ENCODE measurements at regions not wholly inside any gene's neighbourhood (a gene's known extent, or its start where the extent isn't known, plus 50 kb on each side); places are given as distances from the start of the nearest gene placed in this dataset.

GRCh38 chr20:18999086-18999485 is 185.5 kb downstream of the SCP2D1 start (continued):
- no peak for TF ChIP-seq ZFPM2 (CRISPR knock-in tag; IDR thresholded peaks at IDR 0.05)
- no peak for TF ChIP-seq DIDO1 (tag; IDR thresholded peaks at IDR 0.05; ENCODE audit: low read depth)
- no peak for TF ChIP-seq TRIM25 (IDR thresholded peaks at IDR 0.05; ENCODE audit: borderline replicate concordance)

- BruUV-seq (replicated peaks): no TSS peak
- H4K20me1 ChIP-seq (replicated peaks; ENCODE audit: control insufficient read depth, insufficient read depth, low read length): no peaks in the 10 kb centered on the region
- H3K27ac ChIP-seq (ENCODE audit: extremely low read depth, low read depth, low read length): no peak overlapping the region
- H3K79me2 ChIP-seq (ENCODE audit: control insufficient read depth, insufficient read depth, low read length): no peaks in the 10 kb centered on the region
- CTCF ChIA-PET (ENCODE audit: low intra/inter-chr PET ratio): no interaction called here
- POLR2A ChIA-PET: interaction anchor here (1.4 kb wide), 1 partner anchor 16 kb away, joined by 4 read pairs; no protein-coding TSS in a partner anchor
- H3K27me3 ChIP-seq (ENCODE audit: control insufficient read depth in 2 of 2, insufficient read depth in 2 of 2, low read length in 2 of 2): no peaks in the 10 kb centered on the region
- H3K9me3 ChIP-seq (replicated peaks; ENCODE audit: control insufficient read depth, insufficient read depth, low read depth, low read length): no peaks in the 10 kb centered on the region
- no peak for DNase-seq (ENCODE audit: extremely low read depth in 1 of 4, low spot score in 3 of 4)
- no peak overlapping the region for H2AFZ ChIP-seq (ENCODE audit: low read depth, low read length)
- intact Hi-C loops (cut with micrococcal nuclease): no loop called here
- TF ChIP-seq PHF20 (IDR thresholded peaks at IDR 0.05; ENCODE audit: partially characterized antibody): no peak
- no peak for TF ChIP-seq NFIC (IDR thresholded peaks at IDR 0.05)
- no peak for TF ChIP-seq EP300 (IDR thresholded peaks at IDR 0.05; ENCODE audit: low read length)
- TF ChIP-seq LARP7 (IDR thresholded peaks at IDR 0.05): no peak
- no peak for TF ChIP-seq ELF2 (CRISPR knock-in tag; IDR thresholded peaks at IDR 0.05)
- TF ChIP-seq ZNF384 (IDR thresholded peaks at IDR 0.05; ENCODE audit: low read depth, low read length): no peak
- TF ChIP-seq ZNF24 (IDR thresholded peaks at IDR 0.05): no peak
- no peak for TF ChIP-seq ZNF395 (CRISPR knock-in tag; IDR thresholded peaks at IDR 0.05)
- TF ChIP-seq IRF1 (CRISPR knock-in tag; IDR thresholded peaks at IDR 0.05; ENCODE audit: borderline replicate concordance): no peak
- no peak for TF ChIP-seq HIVEP1 (CRISPR knock-in tag; IDR thresholded peaks at IDR 0.05)
- no peak for TF ChIP-seq TCFL5 (CRISPR knock-in tag; conservative IDR thresholded peaks at IDR 0.05)
- no peak for TF ChIP-seq PYGO2 (tag; IDR thresholded peaks at IDR 0.05)
- H3K4me2 ChIP-seq (ENCODE audit: insufficient read depth, low read length): no peak overlapping the region
- in situ Hi-C loops (cut with MboI): no loop called here
- no peak overlapping the region for H3K9ac ChIP-seq (ENCODE audit: insufficient read depth in 1 of 2, low read depth in 2 of 2, low read length in 2 of 2)
- H3K36me3 ChIP-seq (ENCODE audit: control insufficient read depth, insufficient read depth, low read length): no peaks in the 10 kb centered on the region
- 5% methylated on average over 4 of the region's 7 CpGs for WGBS (ENCODE audit: insufficient coverage, low coverage, missing lambda C conversion rate)
- H3K4me1 ChIP-seq (replicated peaks in 1 of 2; ENCODE audit: control insufficient read depth in 2 of 2, insufficient read depth in 2 of 2, low read length in 2 of 2): no peaks in the 10 kb centered on the region
- H3K9me1 ChIP-seq (ENCODE audit: control insufficient read depth, insufficient read depth, low read length): no peaks in the 10 kb centered on the region
- FAIRE-seq: no peak
- no peak overlapping the region for H3K4me3 ChIP-seq
- no peak for ATAC-seq
Observed at GRCh38 chr20:19000078-19000477, 186.5 kb downstream of the SCP2D1 start.
